Stimulated activated CD4-positive, alpha-beta T cell treated with anti-CD3 and anti-CD28 coated beads, Interleukin-2, amount 100 ng/mL, for 48 hours (primary cell): ENCODE measurements at regions not wholly inside any gene's neighbourhood (a gene's known extent, or its start where the extent isn't known, plus 50 kb on each side); places are given as distances from the start of the nearest gene placed in this dataset.
"Not testable (repeated sequence)": the region's sequence is repeated elsewhere in the genome, so short reads cannot be mapped to it uniquely, and the experiment has no call there.

Experiments
- DNase-seq, 2 donors: peaks; one replicate each; pipeline ENCODE4 v3.0.0-alpha.2; 2020

- no peak for DNase-seq
Measured at GRCh38 chr16:58824201-58824600, 90.1 kb upstream of the GOT2 start.

- DNase-seq: no peak
Measured at GRCh38 chr16:58821886-58822285, 87.8 kb upstream of the GOT2 start.

GRCh38 chr16:58820411-58820810, 86.3 kb upstream of the GOT2 start:
- DNase-seq: no peak

GRCh38 chr16:58815181-58815888, 81.2 kb upstream of the GOT2 start:
- no peak for DNase-seq

GRCh38 chr16:58814348-58814801, 80.3 kb upstream of the GOT2 start:
- DNase-seq: peak; percentile 15 to 24

- no peak for DNase-seq
Measured at GRCh38 chr16:58809213-58809612, 75.1 kb upstream of the GOT2 start.

- DNase-seq: no peak
Measured at GRCh38 chr16:58807276-58807675, 73.2 kb upstream of the GOT2 start.

GRCh38 chr16:58801838-58802237, 67.7 kb upstream of the GOT2 start:
- DNase-seq: no peak

GRCh38 chr16:58797137-58797801, 63.2 kb upstream of the GOT2 start:
- DNase-seq: no peak

- DNase-seq: no peak
Measured at GRCh38 chr16:58793366-58793765, 59.2 kb upstream of the GOT2 start.

GRCh38 chr16:58792188-58792587, 58.1 kb upstream of the GOT2 start:
- no peak for DNase-seq

GRCh38 chr16:58790816-58791557, 56.9 kb upstream of the GOT2 start:
- DNase-seq: not testable (repeated sequence)

- DNase-seq: no peak
Measured at GRCh38 chr16:58789351-58789750, 55.2 kb upstream of the GOT2 start.
